CD4-positive, alpha-beta T cell (primary cell): ENCODE measurements at regions not wholly inside any gene's neighbourhood (a gene's known extent, or its start where the extent isn't known, plus 50 kb on each side); places are given as distances from the start of the nearest gene placed in this dataset.

Experiments
- ATAC-seq: fragments of 200-7000 bp; cut with Tn5 transposase; one replicate; pipeline ENCODE4 v1.10.0; 2022; ENCODE audit warnings: mild to moderate bottlenecking; ENCODE audit not compliant: poor library complexity
- CTCF ChIA-PET: fragments of 350-600 bp; sonication (Branson Sonifier 250); formaldehyde crosslinking; loops from one replicate; lab custom pipeline; 2021; ENCODE audit warnings: antibody characterized with exemption, inconsistent platforms; lab: Charles Lee
- POLR2A ChIA-PET: fragments of 350-600 bp; sonication (Branson Sonifier 250); formaldehyde crosslinking; loops from one replicate; lab custom pipeline; 2021; ENCODE audit warnings: antibody characterized with exemption, inconsistent platforms; lab: Charles Lee
- DNase-seq, 14 experiments: peaks; one replicate each; pipeline ENCODE4 v3.0.0-alpha.2; 2013 to 2020; ENCODE audit warnings: mixed read lengths in 2 of 14
- H3K27ac ChIP-seq, 2 donors: one replicate each; pipeline versions ENCODE4 v1.5.1 to v1.7.0; 2013; ENCODE audit warnings: low read length in 2 of 2, low read depth in 1 of 2, mild to moderate bottlenecking in 1 of 2
- H3K27me3 ChIP-seq, 2 experiments: 1 replicate in 1 of 2; 2 replicates in 1 of 2; pipeline versions ENCODE4 v1.6.1 to v1.7.0; 2013; ENCODE audit warnings: low read length in 2 of 2, control low read depth in 1 of 2, mild to moderate bottlenecking in 1 of 2, moderate library complexity in 1 of 2; ENCODE audit not compliant: insufficient read depth in 2 of 2, control insufficient read depth in 1 of 2
- H3K36me3 ChIP-seq: one replicate; pipeline ENCODE4 v1.6.1; 2013; ENCODE audit warnings: low read length, control low read depth; ENCODE audit not compliant: insufficient read depth
- H3K4me1 ChIP-seq: one replicate; pipeline ENCODE4 v1.6.1; 2013; ENCODE audit warnings: low read length, control low read depth; ENCODE audit not compliant: insufficient read depth
- H3K4me3 ChIP-seq: one replicate; pipeline ENCODE4 v1.5.1; 2013; ENCODE audit warnings: mild to moderate bottlenecking, low read length, moderate library complexity
- H3K9me3 ChIP-seq, 2 experiments: 1 replicate in 1 of 2; 2 replicates in 1 of 2; pipeline versions ENCODE4 v1.6.1 to v1.7.0; 2013; ENCODE audit warnings: low read length in 2 of 2, mild to moderate bottlenecking in 2 of 2, control low read depth in 1 of 2, moderate library complexity in 1 of 2; ENCODE audit not compliant: control insufficient read depth in 1 of 2, insufficient read depth in 1 of 2
- H3K27ac Mint-ChIP-seq: one replicate; pipeline ENCODE4 v1.8.0; 2020; ENCODE audit warnings: mixed read lengths
- H3K27me3 Mint-ChIP-seq: one replicate; pipeline ENCODE4 v1.8.0; 2021; ENCODE audit warnings: mixed read lengths
- H3K36me3 Mint-ChIP-seq: one replicate; pipeline ENCODE4 v1.8.0; 2021; ENCODE audit warnings: low read depth, mixed read lengths
- H3K4me1 Mint-ChIP-seq: one replicate; pipeline ENCODE4 v1.8.0; 2021; ENCODE audit warnings: low read depth, mixed read lengths
- H3K4me3 Mint-ChIP-seq: one replicate; pipeline ENCODE4 v1.8.0; 2020; ENCODE audit warnings: mild to moderate bottlenecking, mixed read lengths
- H3K9me3 Mint-ChIP-seq: one replicate; pipeline ENCODE4 v1.8.0; 2020; ENCODE audit warnings: mixed read lengths
- intact Hi-C, 2 experiments: fragments of 100-400 bp; cut with DNase I in 1 of 2; cut with micrococcal nuclease in 1 of 2; formaldehyde crosslinking; loops; one replicate each; pipeline versions ENCODE4 v1.15.1 to v1.9.0; 2023 to 2025; cut with DNase I, micrococcal nuclease
- TF ChIP-seq, protein P1 (sequence below): fragments of 200-600 bp; IDR thresholded peaks from one replicate; pipeline ENCODE4 v1.8.0; 2022; ENCODE audit warnings: antibody characterized with exemption, mild to moderate bottlenecking

DNA sequence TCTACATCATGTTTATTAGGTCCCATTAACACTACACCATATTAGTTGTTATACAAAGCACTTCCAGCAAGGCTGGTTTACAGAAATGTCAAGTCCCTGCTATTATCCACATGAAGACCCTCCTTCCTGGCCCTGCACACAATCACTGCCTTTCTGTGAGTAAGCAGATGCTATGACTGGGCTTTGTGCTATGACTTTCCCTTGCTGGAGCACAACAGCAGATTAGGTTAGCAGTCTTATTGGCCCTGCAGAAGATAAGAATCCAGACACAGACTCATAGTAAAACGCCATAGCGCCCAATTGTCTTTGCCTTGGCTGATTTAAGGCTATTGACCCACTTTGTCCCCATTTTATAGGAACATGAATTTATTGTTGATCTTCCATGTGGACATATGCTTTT lies 228.9 kb upstream of the ACTBL2 start:
- Histone ChIP-seq H3K4me3 (no peak overlapping the region), H3K9me3 (no peaks in the 10 kb centered on the region), H3K27ac (no peak overlapping the region), H3K27me3 (no peaks in the 10 kb centered on the region), H3K36me3 (no peaks in the 10 kb centered on the region), H3K4me1 (no peaks in the 10 kb centered on the region)
- CTCF ChIA-PET: interaction anchor here (1.0 kb wide), 1 partner anchor 18 kb away, joined by 3 read pairs; no protein-coding TSS in a partner anchor
- intact Hi-C loops: no loop called here
- Mint-ChIP-seq H3K9me3 (no peaks in the 10 kb centered on the region), H3K4me1 (no peaks in the 10 kb centered on the region), H3K4me3 (no peak overlapping the region), H3K36me3 (no peaks in the 10 kb centered on the region), H3K27ac (no peak overlapping the region), H3K27me3 (no peaks in the 10 kb centered on the region)
- ATAC-seq (no peak), DNase-seq (no peak)
- TF ChIP-seq, protein P1, sequence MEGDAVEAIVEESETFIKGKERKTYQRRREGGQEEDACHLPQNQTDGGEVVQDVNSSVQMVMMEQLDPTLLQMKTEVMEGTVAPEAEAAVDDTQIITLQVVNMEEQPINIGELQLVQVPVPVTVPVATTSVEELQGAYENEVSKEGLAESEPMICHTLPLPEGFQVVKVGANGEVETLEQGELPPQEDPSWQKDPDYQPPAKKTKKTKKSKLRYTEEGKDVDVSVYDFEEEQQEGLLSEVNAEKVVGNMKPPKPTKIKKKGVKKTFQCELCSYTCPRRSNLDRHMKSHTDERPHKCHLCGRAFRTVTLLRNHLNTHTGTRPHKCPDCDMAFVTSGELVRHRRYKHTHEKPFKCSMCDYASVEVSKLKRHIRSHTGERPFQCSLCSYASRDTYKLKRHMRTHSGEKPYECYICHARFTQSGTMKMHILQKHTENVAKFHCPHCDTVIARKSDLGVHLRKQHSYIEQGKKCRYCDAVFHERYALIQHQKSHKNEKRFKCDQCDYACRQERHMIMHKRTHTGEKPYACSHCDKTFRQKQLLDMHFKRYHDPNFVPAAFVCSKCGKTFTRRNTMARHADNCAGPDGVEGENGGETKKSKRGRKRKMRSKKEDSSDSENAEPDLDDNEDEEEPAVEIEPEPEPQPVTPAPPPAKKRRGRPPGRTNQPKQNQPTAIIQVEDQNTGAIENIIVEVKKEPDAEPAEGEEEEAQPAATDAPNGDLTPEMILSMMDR: no peak
- POLR2A ChIA-PET: interaction anchor here (0.7 kb wide), 1 partner anchor 52 kb away, joined by 3 read pairs; no protein-coding TSS in a partner anchor

DNA sequence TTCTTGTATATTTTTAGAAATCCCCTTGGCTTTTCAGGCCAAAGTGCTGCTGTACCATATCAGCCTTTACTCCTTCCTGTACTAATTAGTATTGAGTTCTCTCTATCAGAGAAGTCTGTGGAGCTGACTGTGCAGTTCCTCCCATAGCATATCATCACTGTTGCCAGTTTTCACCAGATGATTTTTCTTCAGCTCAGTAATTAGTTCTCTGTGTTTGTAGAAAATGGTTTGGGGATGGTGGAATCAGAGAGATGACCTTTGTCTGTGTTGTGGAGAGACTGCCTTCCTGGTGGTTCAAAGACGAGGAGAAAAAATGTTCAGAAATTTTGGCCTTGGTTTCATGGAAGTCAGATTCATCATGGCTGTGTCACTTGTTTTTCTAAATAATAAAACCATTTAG lies 227.5 kb upstream of the ACTBL2 start:
- no peaks in the 10 kb centered on the region for H3K9me3 ChIP-seq
- Mint-ChIP-seq H3K4me1 (no peaks in the 10 kb centered on the region), H3K36me3 (no peaks in the 10 kb centered on the region), H3K4me3 (no peak overlapping the region), H3K9me3 (no peaks in the 10 kb centered on the region), H3K27me3 (no peaks in the 10 kb centered on the region), H3K27ac (no peak overlapping the region)
- H3K27ac ChIP-seq: no peak overlapping the region
- ChIA-PET CTCF (no interaction called here), POLR2A (no interaction called here)
- TF ChIP-seq, protein P1: no peak
- no peaks in the 10 kb centered on the region for H3K4me1 ChIP-seq
- no peaks in the 10 kb centered on the region for H3K27me3 ChIP-seq
- DNase-seq: no peak
- intact Hi-C loops: no loop called here
- H3K36me3 ChIP-seq: no peaks in the 10 kb centered on the region
- no peak for ATAC-seq
- H3K4me3 ChIP-seq: no peak overlapping the region

DNA sequence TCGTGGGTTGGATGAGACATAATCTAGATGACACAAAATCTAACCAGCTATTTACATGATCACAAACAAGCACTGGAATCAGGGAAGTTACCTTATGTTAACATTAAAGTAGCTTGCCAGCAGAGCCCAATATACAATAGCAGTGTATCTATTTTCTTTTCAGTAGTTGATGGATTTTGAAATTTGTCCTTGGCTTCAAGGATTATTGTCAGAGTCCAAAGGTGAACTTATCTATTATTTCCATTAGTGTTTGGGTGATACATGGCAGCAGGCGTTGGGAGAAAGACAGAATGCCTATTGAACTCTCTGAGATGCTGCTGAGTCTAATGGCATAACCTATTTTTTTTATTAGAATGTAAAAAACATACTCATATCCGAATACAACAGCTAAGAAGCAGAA lies 223.2 kb upstream of the ACTBL2 start:
- no peak for DNase-seq
- TF ChIP-seq, protein P1: no peak
- Histone ChIP-seq H3K9me3 (no peaks in the 10 kb centered on the region), H3K27me3 (no peaks in the 10 kb centered on the region), H3K4me3 (no peak overlapping the region), H3K27ac (no peak overlapping the region), H3K36me3 (no peaks in the 10 kb centered on the region), H3K4me1 (no peaks in the 10 kb centered on the region)
- Mint-ChIP-seq H3K27me3 (no peaks in the 10 kb centered on the region), H3K4me1 (no peaks in the 10 kb centered on the region), H3K9me3 (no peaks in the 10 kb centered on the region), H3K36me3 (no peaks in the 10 kb centered on the region), H3K27ac (no peak overlapping the region), H3K4me3 (no peak overlapping the region)
- no peak for ATAC-seq
- intact Hi-C loops: no loop called here
- ChIA-PET POLR2A (no interaction called here), CTCF (no interaction called here)
